SH-SY5Y (cell line): ENCODE measurements at regions not wholly inside any gene's neighbourhood (a gene's known extent, or its start where the extent isn't known, plus 50 kb on each side); places are given as distances from the start of the nearest gene placed in this dataset.

Experiments
- GATA2 ChIP-seq: IDR thresholded peaks from 2 replicates; pipeline ENCODE4 v1.6.1; 2011; ENCODE audit warnings: mild to moderate bottlenecking, low read depth, low read length
- GATA3 ChIP-seq: IDR thresholded peaks from 2 replicates; pipeline ENCODE4 v1.6.1; 2011; ENCODE audit warnings: low read depth, mild to moderate bottlenecking, low read length, moderate library complexity

DNA sequence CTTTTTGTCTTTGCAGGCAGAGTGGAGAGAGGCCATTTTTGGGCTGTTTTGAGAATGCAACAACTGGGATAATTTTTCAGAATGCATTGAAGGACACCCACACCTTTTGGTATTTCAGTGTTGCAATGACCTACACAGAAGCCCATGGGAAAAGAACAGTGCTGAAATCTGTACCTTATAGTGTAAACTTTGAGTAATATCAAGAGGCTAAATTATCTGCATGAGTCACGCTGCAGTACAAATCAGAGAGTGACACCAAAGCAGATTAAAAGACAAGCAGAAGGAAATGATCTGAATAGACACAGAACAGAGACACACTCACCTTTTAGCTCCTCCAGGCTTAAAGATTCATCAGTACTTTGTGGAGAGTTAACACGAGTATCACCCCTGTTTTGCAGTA, 265.3 kb downstream of the PAX3 start:
- no peak for TF ChIP-seq GATA2
- TF ChIP-seq GATA3: no peak
